Stimulated activated CD8-positive, alpha-beta memory T cell treated with anti-CD3 and anti-CD28 coated beads, Interleukin-12 subunit alpha, Interleukin-12 subunit beta, amount 100 ng/mL, for 24 hours (primary cell): ENCODE measurements at regions not wholly inside any gene's neighbourhood (a gene's known extent, or its start where the extent isn't known, plus 50 kb on each side); places are given as distances from the start of the nearest gene placed in this dataset.
"Not testable (repeated sequence)": the region's sequence is repeated elsewhere in the genome, so short reads cannot be mapped to it uniquely, and the experiment has no call there.

Experiments
- DNase-seq: peaks from one replicate; pipeline ENCODE4 v3.0.0-alpha.2; 2020; ENCODE audit errors: extremely low read depth

- DNase-seq = no peak
Observed at GRCh38 chr12:97713270-97713669, 250.7 kb downstream of the RMST start.

GRCh38 chr12:97714107-97714563, 251.5 kb downstream of the RMST start:
- no peak for DNase-seq

GRCh38 chr12:97716356-97716755, 253.8 kb downstream of the RMST start:
- no peak for DNase-seq

- not testable (repeated sequence) for DNase-seq
Observed at GRCh38 chr12:97723801-97724200, 261.2 kb downstream of the RMST start.

GRCh38 chr12:97745406-97746101, 282.9 kb downstream of the RMST start:
- no peak for DNase-seq

GRCh38 chr12:97748298-97748697, 285.7 kb downstream of the RMST start:
- no peak for DNase-seq

- DNase-seq = no peak
Observed at GRCh38 chr12:97751704-97752103, 289.1 kb downstream of the RMST start.

- no peak for DNase-seq
Observed at GRCh38 chr12:97752129-97752528, 289.5 kb downstream of the RMST start.

- DNase-seq = no peak
Observed at GRCh38 chr12:97753332-97753731, 290.7 kb downstream of the RMST start.

- no peak for DNase-seq
Observed at GRCh38 chr12:97754306-97754705, 291.7 kb downstream of the RMST start.

- DNase-seq = no peak
Observed at GRCh38 chr12:97756066-97756666, 293.6 kb downstream of the RMST start.

- no peak for DNase-seq
Observed at GRCh38 chr12:97756741-97757140, 294.1 kb downstream of the RMST start.

GRCh38 chr12:97757481-97758193, 295.0 kb downstream of the RMST start:
- no peak for DNase-seq

GRCh38 chr12:97758194-97758501, 295.5 kb downstream of the RMST start:
- DNase-seq = no peak

- no peak for DNase-seq
Observed at GRCh38 chr12:97758586-97758985, 296.0 kb downstream of the RMST start.

- DNase-seq = no peak
Observed at GRCh38 chr12:97760601-97761000, 298.0 kb downstream of the RMST start.

- DNase-seq = no peak
Observed at GRCh38 chr12:97763113-97763512, 300.5 kb downstream of the RMST start.

GRCh38 chr12:97764700-97765099, 302.1 kb downstream of the RMST start:
- DNase-seq = no peak

GRCh38 chr12:97767347-97767746, 304.7 kb downstream of the RMST start:
- no peak for DNase-seq

- DNase-seq = no peak
Observed at GRCh38 chr12:97778111-97778510, 315.5 kb downstream of the RMST start.

- DNase-seq = no peak
Observed at GRCh38 chr12:97781342-97781741, 318.7 kb downstream of the RMST start.

- no peak for DNase-seq
Observed at GRCh38 chr12:97784904-97785303, 322.3 kb downstream of the RMST start.

GRCh38 chr12:97790281-97790680, 327.7 kb downstream of the RMST start:
- DNase-seq = no peak
